OCI-LY7 (cell line): ENCODE measurements at regions not wholly inside any gene's neighbourhood (a gene's known extent, or its start where the extent isn't known, plus 50 kb on each side); places are given as distances from the start of the nearest gene placed in this dataset.
A peak's percentile ranks its signal among the peaks of the same experiment; 100 is the strongest.

Source experiments
- BruUV-seq: library from RNA; stranded (reverse); fragments of 400-500 nt; replicated peaks from 2 replicates; lab custom pipeline; 2021; lab: Mats Ljungman, UMichigan
- CTCF ChIA-PET: fragments of 300-600 bp; sonication (Branson Sonifier 250); formaldehyde crosslinking; loops from one replicate; lab custom pipeline; 2022; ENCODE audit warnings: antibody characterized with exemption; ENCODE audit not compliant: unreplicated experiment; lab: Charles Lee
- POLR2A ChIA-PET: fragments of 300-600 bp; sonication (Branson Sonifier 250); formaldehyde crosslinking; loops from one replicate; lab custom pipeline; 2022; ENCODE audit warnings: antibody characterized with exemption; lab: Charles Lee
- DNase-seq: peaks from one replicate; pipeline ENCODE4 v3.0.0-alpha.2; 2015; ENCODE audit warnings: low spot score
- H2AFZ ChIP-seq: fragments of 200-600 bp; sonication (generic), shearing (Covaris generic); 2 replicates; pipeline ENCODE4 v1.6.1; 2014; ENCODE audit warnings: mild to moderate bottlenecking, antibody characterized with exemption, low read length, moderate library complexity
- H3K27ac ChIP-seq: fragments of 200-600 bp; sonication (generic); 2 replicates; pipeline ENCODE4 v1.5.1; 2014; ENCODE audit warnings: mixed run types, low read depth, mild to moderate bottlenecking, moderate library complexity, low read length, inconsistent platforms; ENCODE audit not compliant: poor library complexity, severe bottlenecking
- H3K36me3 ChIP-seq: fragments of 200-600 bp; sonication (generic); 2 replicates; pipeline ENCODE4 v1.6.1; 2014; ENCODE audit warnings: mild to moderate bottlenecking, antibody characterized with exemption, low read length, moderate library complexity, mixed read lengths; ENCODE audit not compliant: insufficient read depth
- H3K4me1 ChIP-seq: fragments of 200-600 bp; sonication (generic); 2 replicates; pipeline ENCODE4 v1.5.1; 2014; ENCODE audit warnings: mild to moderate bottlenecking, low read length; ENCODE audit not compliant: insufficient read depth, poor library complexity, severe bottlenecking
- H3K4me2 ChIP-seq: fragments of 200-600 bp; sonication (generic); 2 replicates; pipeline ENCODE4 v1.6.1; 2014; ENCODE audit warnings: mild to moderate bottlenecking, low read length
- H3K4me3 ChIP-seq: fragments of 200-600 bp; sonication (generic); 2 replicates; pipeline ENCODE4 v1.5.1; 2014; ENCODE audit warnings: mild to moderate bottlenecking, low read depth, low read length; ENCODE audit not compliant: poor library complexity, severe bottlenecking
- H3K79me2 ChIP-seq: fragments of 200-600 bp; sonication (generic); 2 replicates; pipeline ENCODE4 v1.6.1; 2016; ENCODE audit warnings: low read depth, mild to moderate bottlenecking, low read length, moderate library complexity, mixed read lengths; ENCODE audit not compliant: insufficient read depth
- H3K9me2 ChIP-seq: fragments of 200-600 bp; sonication (generic); 2 replicates; pipeline ENCODE4 v1.6.1; 2016; ENCODE audit warnings: mild to moderate bottlenecking, low read length, mixed read lengths; ENCODE audit not compliant: insufficient read depth
- H3K9me3 ChIP-seq: fragments of 200-600 bp; sonication (generic); 2 replicates; pipeline ENCODE4 v1.6.1; 2014; ENCODE audit warnings: mild to moderate bottlenecking, mixed run types, low read length, mixed read lengths
- H4K20me1 ChIP-seq: fragments of 200-600 bp; sonication (generic); 2 replicates; pipeline ENCODE4 v1.6.1; 2014; ENCODE audit warnings: mild to moderate bottlenecking, antibody characterized with exemption, low read length, moderate library complexity, mixed read lengths; ENCODE audit not compliant: insufficient read depth
- CTCF ChIP-seq: fragments of 200-600 bp; sonication (generic); conservative IDR thresholded peaks from 2 replicates; pipeline ENCODE4 v1.5.1; 2014; ENCODE audit warnings: mild to moderate bottlenecking, antibody characterized with exemption, low read length, moderate library complexity, mixed read lengths
- EZH2phosphoT487 ChIP-seq: fragments of 200-600 bp; sonication (generic); IDR thresholded peaks from 2 replicates; pipeline ENCODE4 v1.6.1; 2018; ENCODE audit warnings: low read depth, borderline replicate concordance, mild to moderate bottlenecking, mixed run types, antibody characterized with exemption, low read length, moderate library complexity, mixed read lengths
- intact Hi-C: fragments of 100-400 bp; cut with micrococcal nuclease; formaldehyde crosslinking; loops from one replicate; pipeline ENCODE4 v1.10.0; 2022; ENCODE audit not compliant: unreplicated experiment

DNA sequence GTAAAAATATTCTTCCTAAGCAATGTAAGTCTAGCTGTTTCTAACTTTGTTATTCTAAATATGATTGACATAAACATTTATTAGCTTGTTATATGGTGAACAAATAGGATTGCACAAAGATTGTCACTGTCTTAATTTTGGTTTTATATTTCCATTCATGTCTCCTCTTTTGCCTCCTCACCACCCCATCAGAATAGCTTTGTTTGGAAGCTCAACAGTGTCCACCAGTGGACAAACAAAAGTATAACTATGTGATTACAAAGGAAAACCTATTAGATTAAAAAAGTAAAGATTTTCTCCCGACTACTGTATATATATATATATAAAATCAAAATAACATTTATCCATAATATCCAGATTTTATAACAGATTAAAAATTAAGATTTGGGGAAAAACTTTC, 468.2 kb downstream of the ZIC3 start:
- ChIA-PET CTCF (no interaction called here), POLR2A (no interaction called here)
- intact Hi-C loops: no loop called here
- H4K20me1 ChIP-seq: no peaks in the 10 kb centered on the region
- DNase-seq: no peak
- no peaks in the 10 kb centered on the region for H3K79me2 ChIP-seq
- H3K9me2 ChIP-seq: no peaks in the 10 kb centered on the region
- no peak overlapping the region for H3K4me3 ChIP-seq
- no peaks in the 10 kb centered on the region for H3K4me1 ChIP-seq
- no peak overlapping the region for H2AFZ ChIP-seq
- no peaks in the 10 kb centered on the region for H3K9me3 ChIP-seq
- BruUV-seq: no TSS peak
- H3K36me3 ChIP-seq: no peaks in the 10 kb centered on the region
- H3K4me2 ChIP-seq: no peak overlapping the region
- TF ChIP-seq CTCF: 0 out of 2 replicates have a peak, but pooled peaks have one; percentile 17
- no peak for TF ChIP-seq EZH2phosphoT487
- no peak overlapping the region for H3K27ac ChIP-seq

- TF ChIP-seq CTCF: no peak
- TF ChIP-seq EZH2phosphoT487: no peak
- Histone ChIP-seq H3K36me3 (no peaks in the 10 kb centered on the region), H3K4me2 (no peak overlapping the region), H3K27ac (no peak overlapping the region), H3K9me2 (no peaks in the 10 kb centered on the region), H3K9me3 (no peaks in the 10 kb centered on the region), H3K79me2 (no peaks in the 10 kb centered on the region), H4K20me1 (no peaks in the 10 kb centered on the region), H3K4me1 (no peaks in the 10 kb centered on the region), H3K4me3 (no peak overlapping the region), H2AFZ (no peak overlapping the region)
- ChIA-PET CTCF (no interaction called here), POLR2A (no interaction called here)
- BruUV-seq: no TSS peak
- intact Hi-C loops: no loop called here
- DNase-seq: no peak
These were observed 471.6 kb downstream of the ZIC3 start for GRCh38 chrX:138037548-138037947.

DNA sequence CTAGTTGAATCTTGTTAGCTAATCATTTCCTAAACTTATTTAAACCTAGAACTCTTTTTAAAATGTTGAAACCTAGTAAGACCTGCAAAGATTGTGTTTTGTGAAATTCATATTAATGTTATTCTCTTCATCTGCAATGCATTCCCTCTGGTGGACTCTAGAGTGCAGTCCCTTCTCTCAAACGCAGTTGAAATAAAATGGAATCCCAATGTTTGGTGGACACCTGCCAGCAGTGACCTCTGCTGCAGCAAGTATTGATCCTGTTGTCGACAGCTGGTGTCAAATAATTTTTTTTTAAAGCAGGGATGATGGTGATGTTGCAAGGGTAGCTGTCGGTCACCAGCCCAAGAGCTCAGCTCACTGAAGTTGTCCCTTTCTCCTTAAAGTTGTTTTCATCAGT, 492.0 kb downstream of the ZIC3 start:
- no TSS peak for BruUV-seq
- Histone ChIP-seq H3K4me3 (no peak overlapping the region), H3K9me3 (no peaks in the 10 kb centered on the region), H3K27ac (no peak overlapping the region), H3K4me2 (no peak overlapping the region), H3K4me1 (no peaks in the 10 kb centered on the region), H2AFZ (no peak overlapping the region), H3K79me2 (no peaks in the 10 kb centered on the region), H3K36me3 (no peaks in the 10 kb centered on the region), H4K20me1 (no peaks in the 10 kb centered on the region), H3K9me2 (no peaks in the 10 kb centered on the region)
- ChIA-PET CTCF (no interaction called here), POLR2A (no interaction called here)
- no peak for DNase-seq
- intact Hi-C loops: no loop called here
- no peak for TF ChIP-seq EZH2phosphoT487
- TF ChIP-seq CTCF: no peak
